Vagina (tissue), 2 donors: ENCODE measurements at regions not wholly inside any gene's neighbourhood (a gene's known extent, or its start where the extent isn't known, plus 50 kb on each side); places are given as distances from the start of the nearest gene placed in this dataset.

Experiments used
- DNase-seq, 2 donors: peaks; one replicate each; pipeline ENCODE4 v3.0.0-alpha.2; 2017; ENCODE audit errors: extremely low spot score in 2 of 2
- H3K27ac ChIP-seq: fragments of 200-600 bp; sonication (generic); one replicate; pipeline ENCODE4 v1.5.1; 2019
- H3K27me3 ChIP-seq: fragments of 200-600 bp; sonication (generic); one replicate; pipeline ENCODE4 v1.5.1; 2019
- H3K36me3 ChIP-seq, 2 donors: fragments of 200-600 bp; sonication (generic); one replicate each; pipeline ENCODE4 v1.5.1; 2017 to 2019
- H3K4me1 ChIP-seq: fragments of 200-600 bp; sonication (generic); one replicate; pipeline ENCODE4 v1.5.1; 2019
- H3K4me3 ChIP-seq, 2 donors: fragments of 200-600 bp; sonication (generic); 1 replicate in 1 of 2; 2 replicates in 1 of 2; pipeline ENCODE4 v1.5.1; 2016 to 2019
- H3K9me3 ChIP-seq: fragments of 200-600 bp; sonication (generic); one replicate; pipeline ENCODE4 v1.5.1; 2019
- CTCF ChIP-seq, 3 experiments: fragments of 450-650 bp in 2 of 3; fragments of 200-600 bp in 1 of 3; sonication (generic) in 1 of 3; IDR thresholded peaks; one replicate each; pipeline ENCODE4 v1.5.1; 2017 to 2019; ENCODE audit warnings: antibody characterized with exemption in 3 of 3, mild to moderate bottlenecking in 2 of 3, moderate library complexity in 2 of 3
- POLR2A ChIP-seq, 2 donors: fragments of 450-650 bp; IDR thresholded peaks; one replicate each; pipeline ENCODE4 v1.6.1; 2017; ENCODE audit warnings: antibody characterized with exemption in 2 of 2, mild to moderate bottlenecking in 2 of 2, moderate library complexity in 2 of 2
- POLR2AphosphoS5 ChIP-seq, 2 donors: sonication (generic); formaldehyde crosslinking; IDR thresholded peaks; one replicate each; pipeline ENCODE4 v1.9.0; 2017; ENCODE audit warnings: antibody characterized with exemption in 2 of 2, mild to moderate bottlenecking in 2 of 2, low read depth in 1 of 2; ENCODE audit not compliant: insufficient read depth in 1 of 2
- intact Hi-C: fragments of 100-400 bp; cut with DNase I; formaldehyde crosslinking; loops from one replicate; pipeline ENCODE4 v1.15.1; 2023

GRCh38 chrX:40439625-40440532, 140.9 kb upstream of the ATP6AP2 start:
- intact Hi-C loops, result no loop called here
- H3K9me3 ChIP-seq, result no peaks in the 10 kb centered on the region
- no peak for DNase-seq
- H3K36me3 ChIP-seq, result no peaks in the 10 kb centered on the region
- TF ChIP-seq POLR2AphosphoS5 (IDR thresholded peaks at IDR 0.05; ENCODE audit: insufficient read depth in 1 of 2, low read depth in 1 of 2), result no peak
- H3K27me3 ChIP-seq, result no peaks in the 10 kb centered on the region
- H3K4me1 ChIP-seq, result no peaks in the 10 kb centered on the region
- no peak overlapping the region for H3K4me3 ChIP-seq
- no peak overlapping the region for H3K27ac ChIP-seq

- intact Hi-C loops, result no loop called here
- DNase-seq, result no peak
- Histone ChIP-seq H3K27me3 (no peaks in the 10 kb centered on the region), H3K4me3 (no peak overlapping the region), H3K27ac (no peak overlapping the region), H3K36me3 (no peaks in the 10 kb centered on the region), H3K4me1 (no peaks in the 10 kb centered on the region), H3K9me3 (no peaks in the 10 kb centered on the region)
- TF ChIP-seq CTCF (IDR thresholded peaks at IDR 0.05) (no peak), POLR2A (IDR thresholded peaks at IDR 0.05) (no peak), POLR2AphosphoS5 (IDR thresholded peaks at IDR 0.05; ENCODE audit: insufficient read depth in 1 of 2, low read depth in 1 of 2) (no peak)
These were observed 143.4 kb upstream of the ATP6AP2 start for GRCh38 chrX:40437348-40437747.

GRCh38 chrX:40434947-40435346, 145.8 kb upstream of the ATP6AP2 start:
- peak overlapping the region in 1 of 2 donors; percentile 9 for H3K4me3 ChIP-seq
- intact Hi-C loops, result no loop called here
- no peak for DNase-seq
- no peak overlapping the region for H3K27ac ChIP-seq
- no peaks in the 10 kb centered on the region for H3K4me1 ChIP-seq
- H3K36me3 ChIP-seq, result no peaks in the 10 kb centered on the region
- no peak for TF ChIP-seq POLR2A (IDR thresholded peaks at IDR 0.05)
- no peak for TF ChIP-seq CTCF (IDR thresholded peaks at IDR 0.05)
- no peak for TF ChIP-seq POLR2AphosphoS5 (IDR thresholded peaks at IDR 0.05; ENCODE audit: insufficient read depth in 1 of 2, low read depth in 1 of 2)
- H3K27me3 ChIP-seq, result no peaks in the 10 kb centered on the region
- H3K9me3 ChIP-seq, result no peaks in the 10 kb centered on the region

- H3K27ac ChIP-seq, result no peak overlapping the region
- no peaks in the 10 kb centered on the region for H3K9me3 ChIP-seq
- H3K36me3 ChIP-seq, result no peaks in the 10 kb centered on the region
- H3K4me3 ChIP-seq, result peak overlapping the region in 1 of 2 donors; percentile 9
- DNase-seq, result no peak
- TF ChIP-seq CTCF (IDR thresholded peaks at IDR 0.05) (no peak), POLR2A (IDR thresholded peaks at IDR 0.05) (no peak), POLR2AphosphoS5 (IDR thresholded peaks at IDR 0.05; ENCODE audit: insufficient read depth in 1 of 2, low read depth in 1 of 2) (no peak)
- no peaks in the 10 kb centered on the region for H3K4me1 ChIP-seq
- intact Hi-C loops, result no loop called here
- no peaks in the 10 kb centered on the region for H3K27me3 ChIP-seq
These were observed 146.3 kb upstream of the ATP6AP2 start for GRCh38 chrX:40434443-40434842.

- intact Hi-C loops, result no loop called here
These were observed 147.6 kb upstream of the ATP6AP2 start for GRCh38 chrX:40433160-40433559.

More at GRCh38 chrX:40433160-40433559, 147.6 kb upstream of the ATP6AP2 start:
- DNase-seq, result no peak
- Histone ChIP-seq H3K27me3 (no peaks in the 10 kb centered on the region), H3K36me3 (no peaks in the 10 kb centered on the region), H3K4me1 (no peaks in the 10 kb centered on the region), H3K27ac (no peak overlapping the region), H3K4me3 (no peak overlapping the region), H3K9me3 (no peaks in the 10 kb centered on the region)
- TF ChIP-seq CTCF (IDR thresholded peaks at IDR 0.05) (no peak), POLR2A (IDR thresholded peaks at IDR 0.05) (no peak), POLR2AphosphoS5 (IDR thresholded peaks at IDR 0.05; ENCODE audit: insufficient read depth in 1 of 2, low read depth in 1 of 2) (no peak)
